BLaER1 treated with 17β-estradiol and CSF1 and Interleukin-3, amounts not matched to agents 10 nM and 100 nM (cell line): ENCODE measurements at regions not wholly inside any gene's neighbourhood (a gene's known extent, or its start where the extent isn't known, plus 50 kb on each side); places are given as distances from the start of the nearest gene placed in this dataset.

ENCODE experiments used
- H3K27ac ChIP-seq, 11 experiments: shearing (Covaris generic); formaldehyde crosslinking; 2 replicates each; pipeline ENCODE4 v1.8.1; 2022
- H3K27me3 ChIP-seq, 11 experiments: shearing (Covaris generic); formaldehyde crosslinking; 2 replicates each; pipeline ENCODE4 v1.8.1; 2022
- H3K36me3 ChIP-seq, 11 experiments: shearing (Covaris generic); formaldehyde crosslinking; 2 replicates each; pipeline ENCODE4 v1.8.1; 2022
- H3K4me1 ChIP-seq, 10 experiments: shearing (Covaris generic); formaldehyde crosslinking; 2 replicates each; pipeline ENCODE4 v1.8.1; 2022
- H3K4me2 ChIP-seq, 11 experiments: shearing (Covaris generic); formaldehyde crosslinking; 2 replicates each; pipeline ENCODE4 v1.8.1; 2022
- H3K4me3 ChIP-seq, 10 experiments: shearing (Covaris generic); formaldehyde crosslinking; 2 replicates each; pipeline ENCODE4 v1.8.1; 2022
- H3K9ac ChIP-seq, 11 experiments: shearing (Covaris generic); formaldehyde crosslinking; 2 replicates each; pipeline ENCODE4 v1.8.1; 2022
- H3K9me3 ChIP-seq, 11 experiments: shearing (Covaris generic); formaldehyde crosslinking; replicated peaks in 1 of 11; 2 replicates each; pipeline ENCODE4 v1.8.1; 2022
- H4K20me1 ChIP-seq, 11 experiments: shearing (Covaris generic); formaldehyde crosslinking; 2 replicates each; pipeline ENCODE4 v1.8.1; 2022
- Cebpa-rat ChIP-seq, 11 experiments: shearing (Covaris generic); IDR thresholded peaks; 2 replicates each; pipeline ENCODE4 v1.8.1; 2022

DNA sequence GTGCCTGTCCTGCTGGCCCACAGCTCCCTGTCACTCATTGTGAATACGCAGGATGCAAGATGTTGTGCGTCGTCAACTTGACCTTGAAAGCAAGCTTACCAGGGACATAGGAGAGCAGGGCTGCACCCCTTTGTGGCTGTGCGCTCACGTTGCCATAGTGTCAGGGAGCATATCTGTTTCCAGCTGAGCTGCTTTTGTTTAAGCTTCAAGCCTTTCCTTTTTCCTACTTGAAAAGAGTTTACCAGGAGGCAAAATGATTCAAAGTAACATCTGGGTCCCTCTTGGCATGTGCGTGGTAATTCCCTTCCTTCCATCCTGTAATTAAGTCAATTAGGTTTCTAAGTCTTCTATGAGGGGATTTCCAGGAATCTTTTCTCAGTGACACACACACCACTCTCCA is 537.1 kb downstream of the AJAP1 start:
- Histone ChIP-seq H3K27ac (no peak overlapping the region), H3K36me3 (no peaks in the 10 kb centered on the region), H3K4me3 (no peak overlapping the region), H3K9ac (no peak overlapping the region), H3K4me2 (no peak overlapping the region), H3K27me3 (no peaks in the 10 kb centered on the region), H3K4me1 (no peaks in the 10 kb centered on the region), H4K20me1 (no peaks in the 10 kb centered on the region), H3K9me3 (no peaks in the 10 kb centered on the region)
- TF ChIP-seq Cebpa-rat (IDR thresholded peaks at IDR 0.05) = no peak

DNA sequence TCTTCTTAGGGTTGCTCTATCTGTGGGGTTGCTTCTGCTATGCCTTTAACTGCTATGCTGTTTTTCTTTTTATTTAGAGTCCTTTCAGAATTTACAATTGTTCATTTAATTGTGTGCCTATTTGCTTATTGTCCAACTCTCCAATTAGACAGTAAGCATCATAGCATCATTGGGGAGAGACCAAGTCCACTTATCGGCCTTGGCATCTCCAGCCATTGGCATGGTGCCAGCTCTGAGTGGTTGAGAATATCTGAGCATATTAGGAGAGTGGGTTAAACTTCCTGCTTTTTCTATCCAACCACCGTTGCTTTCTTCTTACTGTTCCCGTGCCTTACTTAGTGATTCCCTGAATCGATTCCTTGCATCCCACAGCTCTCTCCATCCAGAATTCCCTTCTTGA is 535.0 kb downstream of the AJAP1 start:
- Histone ChIP-seq H3K9ac (no peak overlapping the region), H3K4me2 (no peak overlapping the region), H3K36me3 (no peaks in the 10 kb centered on the region), H3K27me3 (no peaks in the 10 kb centered on the region), H3K4me3 (no peak overlapping the region), H3K27ac (no peak overlapping the region), H3K9me3 (no peaks in the 10 kb centered on the region), H3K4me1 (no peaks in the 10 kb centered on the region), H4K20me1 (no peaks in the 10 kb centered on the region)
- no peak for TF ChIP-seq Cebpa-rat (IDR thresholded peaks at IDR 0.05)

DNA sequence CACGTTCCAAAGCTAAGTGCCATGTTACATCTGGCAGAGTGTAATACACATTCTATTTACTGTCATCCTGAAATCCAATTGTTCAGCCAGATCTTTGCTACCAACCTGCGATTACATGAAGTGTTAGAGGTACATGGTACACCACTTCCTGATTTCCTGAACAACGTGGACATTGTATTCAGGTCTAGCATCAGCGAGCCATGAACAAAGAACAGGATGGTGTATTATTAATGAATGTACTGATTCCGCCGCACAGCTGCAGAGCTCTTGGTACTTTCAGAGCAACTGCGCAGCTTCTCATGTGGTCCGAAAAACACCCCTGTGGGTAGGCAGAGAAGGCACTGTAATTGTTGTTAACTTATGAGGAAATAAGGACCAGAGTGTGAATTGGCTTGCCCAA is 511.4 kb downstream of the AJAP1 start:
- no peak for TF ChIP-seq Cebpa-rat (IDR thresholded peaks at IDR 0.05)
- no peak overlapping the region for H3K9ac ChIP-seq
- no peaks in the 10 kb centered on the region for H3K27me3 ChIP-seq
- H3K27ac ChIP-seq = no peak overlapping the region
- H3K4me1 ChIP-seq = peaks cover 0 to 3% (median 0%) of the 10 kb centered on the region in 10 experiments; a peak in 1 of 20 replicates
- no peaks in the 10 kb centered on the region for H3K36me3 ChIP-seq
- H4K20me1 ChIP-seq = no peaks in the 10 kb centered on the region
- peaks cover 0 to 7% (median 0%) of the 10 kb centered on the region in 11 experiments; a peak in 1 of 22 replicates for H3K9me3 ChIP-seq
- no peak overlapping the region for H3K4me3 ChIP-seq
- H3K4me2 ChIP-seq = no peak overlapping the region

DNA sequence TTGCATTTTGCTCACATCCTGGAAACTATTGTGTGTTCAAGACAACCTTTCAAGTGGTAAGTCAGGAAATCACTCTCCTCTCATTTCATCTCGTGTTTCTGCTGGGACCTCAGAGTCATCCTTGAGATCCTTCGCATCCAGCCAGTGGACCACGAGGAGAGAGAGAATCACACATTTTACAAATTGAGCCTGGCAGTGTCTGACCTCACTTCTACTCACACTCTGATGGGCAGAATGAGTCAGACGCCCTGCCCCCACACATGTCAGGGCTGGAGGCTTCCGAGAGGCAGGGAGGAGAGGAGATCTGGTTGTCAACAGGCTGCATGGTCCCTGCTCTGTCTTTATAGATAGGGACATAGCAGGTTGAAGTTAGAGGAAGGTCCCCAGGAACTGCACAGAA is 509.7 kb downstream of the AJAP1 start:
- no peak overlapping the region for H3K9ac ChIP-seq
- no peaks in the 10 kb centered on the region for H3K9me3 ChIP-seq
- no peaks in the 10 kb centered on the region for H4K20me1 ChIP-seq
- no peak overlapping the region for H3K4me3 ChIP-seq
- H3K27me3 ChIP-seq = no peaks in the 10 kb centered on the region
- H3K4me1 ChIP-seq = peaks cover 0 to 3% (median 0%) of the 10 kb centered on the region in 10 experiments; a peak in 1 of 20 replicates
- no peaks in the 10 kb centered on the region for H3K36me3 ChIP-seq
- TF ChIP-seq Cebpa-rat (IDR thresholded peaks at IDR 0.05) = no peak
- no peak overlapping the region for H3K27ac ChIP-seq
- no peak overlapping the region for H3K4me2 ChIP-seq

DNA sequence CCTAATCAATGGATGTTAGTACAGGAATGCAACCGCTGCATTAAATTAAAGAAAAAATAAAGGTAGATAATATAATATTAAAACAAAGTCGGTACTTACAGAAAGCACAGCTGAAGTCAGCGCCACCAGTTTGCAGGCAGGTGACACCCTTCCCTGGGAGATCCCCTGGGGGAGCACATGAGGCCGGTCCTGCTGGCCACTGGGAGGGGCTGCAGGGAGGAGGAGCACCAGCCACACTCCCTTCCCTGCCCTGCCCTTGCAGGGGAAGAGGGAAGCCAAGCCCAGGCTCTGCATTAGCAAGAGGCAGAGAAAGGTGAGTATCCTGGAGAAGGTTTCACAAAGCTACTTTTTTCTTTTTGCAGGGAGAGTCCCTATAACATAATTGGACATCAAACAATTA is 507.0 kb downstream of the AJAP1 start:
- Histone ChIP-seq H3K9ac (no peak overlapping the region), H3K27me3 (no peaks in the 10 kb centered on the region), H4K20me1 (no peaks in the 10 kb centered on the region), H3K4me2 (no peak overlapping the region), H3K4me3 (no peak overlapping the region), H3K27ac (no peak overlapping the region), H3K4me1 (peaks cover 0 to 18% (median 6%) of the 10 kb centered on the region in 10 experiments; a peak in 9 of 20 replicates), H3K36me3 (no peaks in the 10 kb centered on the region), H3K9me3 (no peaks in the 10 kb centered on the region)
- TF ChIP-seq Cebpa-rat (IDR thresholded peaks at IDR 0.05) = no peak

DNA sequence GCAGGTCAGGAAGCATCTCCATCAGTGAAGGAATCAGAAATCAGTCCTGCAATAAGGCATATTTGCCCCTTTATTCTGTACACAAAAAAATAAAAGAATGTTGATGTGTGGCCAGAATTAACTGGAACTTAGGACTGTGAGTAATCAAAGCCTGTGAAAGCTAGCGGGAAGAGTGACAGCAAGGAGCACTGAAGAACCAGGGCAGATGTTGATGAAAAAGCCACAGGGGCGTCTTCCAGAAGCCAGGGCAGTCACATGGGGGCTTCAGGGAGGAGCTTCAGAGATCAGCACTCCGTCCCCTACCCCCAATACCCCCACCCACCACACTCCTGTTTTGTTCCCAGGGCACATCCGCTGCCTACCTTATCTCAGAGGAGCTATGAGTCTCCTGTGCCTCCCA is 502.8 kb downstream of the AJAP1 start:
- Histone ChIP-seq H3K4me1 (peaks cover 0 to 14% (median 6%) of the 10 kb centered on the region in 10 experiments; a peak in 9 of 20 replicates), H3K4me3 (no peak overlapping the region), H3K4me2 (peak overlapping the region in 7 of 11 experiments; percentile 11 to 62 (median 58); a peak in 11 of 22 replicates), H4K20me1 (no peaks in the 10 kb centered on the region), H3K36me3 (no peaks in the 10 kb centered on the region), H3K27me3 (no peaks in the 10 kb centered on the region), H3K9ac (no peak overlapping the region), H3K27ac (no peak overlapping the region), H3K9me3 (peaks cover 19 to 30% (median 28%) of the 10 kb centered on the region in 11 experiments; a peak in 21 of 22 replicates)
- TF ChIP-seq Cebpa-rat (IDR thresholded peaks at IDR 0.05) = no peak

DNA sequence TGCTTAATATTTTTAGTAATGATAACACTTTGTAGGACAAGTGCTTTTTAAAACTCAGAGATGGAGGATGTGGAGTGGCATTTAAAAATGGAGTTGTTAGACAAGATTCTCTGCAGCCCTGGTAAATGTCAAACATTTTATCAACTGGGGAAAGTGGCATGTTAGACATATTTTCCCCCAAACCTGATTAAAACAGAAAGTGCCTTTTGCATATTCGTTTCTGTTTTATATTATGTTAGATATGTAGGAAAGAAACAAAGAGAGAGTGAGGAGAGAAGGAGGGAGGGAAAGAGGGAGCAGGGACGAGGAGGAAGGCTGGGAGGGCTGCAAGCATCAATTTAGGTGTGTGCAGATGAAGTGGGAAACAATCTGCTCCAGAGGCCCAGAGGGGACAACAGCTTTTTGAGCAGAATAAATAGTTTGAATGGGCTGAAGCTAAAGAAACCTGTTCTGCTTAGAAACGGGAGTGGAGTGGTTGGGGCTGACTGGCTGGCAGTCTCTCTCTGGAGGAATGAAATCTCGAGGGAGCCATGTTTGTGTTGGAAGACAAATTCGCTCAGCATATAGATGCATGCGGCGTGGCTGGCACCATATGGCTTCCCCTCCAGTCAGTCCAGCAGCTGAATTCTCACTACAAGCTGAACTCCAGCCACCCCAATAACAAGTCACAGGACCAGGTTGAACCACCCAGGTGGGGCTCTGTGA is 502.2 kb downstream of the AJAP1 start:
- H3K4me1 ChIP-seq = peaks cover 0 to 14% (median 6%) of the 10 kb centered on the region in 10 experiments; a peak in 9 of 20 replicates
- peaks cover 19 to 30% (median 28%) of the 10 kb centered on the region in 11 experiments; a peak in 21 of 22 replicates for H3K9me3 ChIP-seq
- H3K27me3 ChIP-seq = no peaks in the 10 kb centered on the region
- no peak overlapping the region for H3K4me3 ChIP-seq
- no peak for TF ChIP-seq Cebpa-rat (IDR thresholded peaks at IDR 0.05)
- H3K9ac ChIP-seq = no peak overlapping the region
- no peaks in the 10 kb centered on the region for H3K36me3 ChIP-seq
- peak overlapping the region in 6 of 11 experiments; percentile 50 to 62 (median 58); a peak in 8 of 22 replicates for H3K4me2 ChIP-seq
- no peak overlapping the region for H3K27ac ChIP-seq
- no peaks in the 10 kb centered on the region for H4K20me1 ChIP-seq

DNA sequence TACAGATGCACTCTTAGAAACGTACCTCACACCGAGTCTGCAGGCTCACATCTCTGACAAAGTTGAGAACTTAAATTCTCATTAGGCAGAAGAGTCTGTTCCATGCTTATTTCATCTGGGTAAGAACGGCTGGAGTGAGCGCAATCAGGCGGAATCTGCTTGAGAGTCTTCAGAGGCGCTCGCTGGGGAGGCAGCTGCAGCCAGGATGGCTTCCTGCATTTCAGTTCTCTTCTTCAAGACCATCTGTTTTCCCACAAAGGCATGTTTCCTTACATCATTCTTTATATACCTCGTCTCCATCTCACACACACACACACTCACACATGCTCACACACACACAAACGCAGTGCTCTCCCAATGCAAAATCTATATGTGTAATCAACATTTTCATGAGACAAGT is 497.1 kb downstream of the AJAP1 start:
- H3K4me1 ChIP-seq = peaks cover 0 to under 1% (median 0%) of the 10 kb centered on the region in 10 experiments; a peak in 5 of 20 replicates
- H3K36me3 ChIP-seq = no peaks in the 10 kb centered on the region
- H3K27ac ChIP-seq = no peak overlapping the region
- no peak overlapping the region for H3K4me3 ChIP-seq
- H3K9ac ChIP-seq = no peak overlapping the region
- no peaks in the 10 kb centered on the region for H3K27me3 ChIP-seq
- no peaks in the 10 kb centered on the region for H4K20me1 ChIP-seq
- no peak for TF ChIP-seq Cebpa-rat (IDR thresholded peaks at IDR 0.05)
- H3K4me2 ChIP-seq = no peak overlapping the region
- H3K9me3 ChIP-seq = peaks cover 19 to 30% (median 28%) of the 10 kb centered on the region in 11 experiments; a peak in 21 of 22 replicates

DNA sequence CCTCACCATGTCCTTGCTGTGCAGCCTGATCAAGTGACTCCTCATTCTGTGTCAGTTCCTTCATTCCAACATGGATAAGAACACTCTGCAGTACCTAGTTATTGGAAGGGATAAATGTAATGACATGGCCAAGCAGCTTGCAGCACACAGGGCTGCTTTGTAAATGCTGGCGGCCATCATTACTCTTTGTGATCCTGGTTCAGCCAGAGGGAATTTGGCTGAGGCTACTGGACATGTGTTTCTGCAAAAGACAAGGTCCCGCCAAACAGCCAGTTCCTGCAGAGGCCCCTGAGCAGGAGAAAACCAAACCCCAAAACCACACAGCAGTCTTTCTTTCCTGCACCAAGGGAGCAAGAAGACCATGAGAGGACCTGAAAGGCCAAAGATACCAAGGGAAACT is 495.8 kb downstream of the AJAP1 start:
- TF ChIP-seq Cebpa-rat (IDR thresholded peaks at IDR 0.05) = no peak
- Histone ChIP-seq H3K27me3 (no peaks in the 10 kb centered on the region), H4K20me1 (no peaks in the 10 kb centered on the region)

DNA sequence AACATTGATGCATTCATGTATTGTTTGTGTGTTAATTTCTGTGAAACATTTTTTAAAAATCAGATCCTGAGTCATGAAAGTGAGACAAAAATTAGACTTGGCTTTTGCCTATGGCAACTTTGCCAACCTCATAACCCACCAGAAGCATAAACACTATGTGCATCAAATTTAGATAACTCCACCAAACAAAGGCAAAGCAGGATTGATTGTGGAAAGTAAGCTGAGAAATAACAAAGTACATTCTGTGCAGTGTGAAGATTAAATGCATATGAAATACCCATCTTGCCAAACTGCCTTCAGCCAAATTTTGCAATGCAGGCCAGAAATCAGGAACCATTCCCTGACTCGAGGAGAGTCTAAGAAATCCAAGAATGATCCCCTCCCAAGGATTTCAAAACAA is 493.4 kb downstream of the AJAP1 start:
- no peak overlapping the region for H3K27ac ChIP-seq
- H3K9me3 ChIP-seq = no peaks in the 10 kb centered on the region

More for the DNA sequence above, 495.8 kb downstream of the AJAP1 start:
- H3K4me2 ChIP-seq = no peak overlapping the region
- no peaks in the 10 kb centered on the region for H3K36me3 ChIP-seq
- no peak overlapping the region for H3K4me3 ChIP-seq
- no peak overlapping the region for H3K27ac ChIP-seq
- H3K4me1 ChIP-seq = no peaks in the 10 kb centered on the region
- peaks cover 11 to 22% (median 20%) of the 10 kb centered on the region in 11 experiments; a peak in 21 of 22 replicates for H3K9me3 ChIP-seq
- no peak overlapping the region for H3K9ac ChIP-seq

More for the DNA sequence above, 493.4 kb downstream of the AJAP1 start:
- no peaks in the 10 kb centered on the region for H3K27me3 ChIP-seq
- H3K9ac ChIP-seq = no peak overlapping the region
- H3K4me3 ChIP-seq = no peak overlapping the region
- no peak overlapping the region for H3K4me2 ChIP-seq
- no peaks in the 10 kb centered on the region for H3K36me3 ChIP-seq
- no peaks in the 10 kb centered on the region for H3K4me1 ChIP-seq
- H4K20me1 ChIP-seq = no peaks in the 10 kb centered on the region
- TF ChIP-seq Cebpa-rat (IDR thresholded peaks at IDR 0.05) = no peak
